Parathyroid adenoma (tissue), 2 donors: ENCODE measurements at regions not wholly inside any gene's neighbourhood (a gene's known extent, or its start where the extent isn't known, plus 50 kb on each side); places are given as distances from the start of the nearest gene placed in this dataset.
"Not testable (repeated sequence)": the region's sequence is repeated elsewhere in the genome, so short reads cannot be mapped to it uniquely, and the experiment has no call there.

Experiments used
- H2AFZ ChIP-seq: fragments of 300-600 bp; sonication (generic); one replicate; pipeline ENCODE4 v1.7.0; 2017; ENCODE audit warnings: antibody characterized with exemption, mild to moderate bottlenecking
- H3K27ac ChIP-seq: fragments of 300-600 bp; sonication (generic); one replicate; pipeline ENCODE4 v1.7.0; 2017
- H3K27me3 ChIP-seq: fragments of 300-600 bp; sonication (generic); one replicate; pipeline ENCODE4 v1.7.0; 2017; ENCODE audit warnings: low read length; ENCODE audit not compliant: control insufficient read depth, insufficient read depth
- H3K36me3 ChIP-seq: fragments of 300-600 bp; sonication (generic); one replicate; pipeline ENCODE4 v1.7.0; 2017; ENCODE audit warnings: low read length; ENCODE audit not compliant: control insufficient read depth, insufficient read depth
- H3K4me1 ChIP-seq: fragments of 300-600 bp; sonication (generic); one replicate; pipeline ENCODE4 v1.7.0; 2017; ENCODE audit warnings: control low read depth
- H3K4me2 ChIP-seq: fragments of 300-600 bp; sonication (generic); one replicate; pipeline ENCODE4 v1.7.0; 2017; ENCODE audit warnings: low read length
- H3K4me3 ChIP-seq: fragments of 300-600 bp; sonication (generic); one replicate; pipeline ENCODE4 v1.7.0; 2017; ENCODE audit warnings: low read depth, low read length
- H3K79me2 ChIP-seq: fragments of 300-600 bp; sonication (generic); one replicate; pipeline ENCODE4 v1.7.0; 2017; ENCODE audit warnings: control low read depth
- H3K9ac ChIP-seq: fragments of 300-600 bp; sonication (generic); one replicate; pipeline ENCODE4 v1.7.0; 2017; ENCODE audit warnings: mild to moderate bottlenecking
- H3K9me3 ChIP-seq: fragments of 300-600 bp; sonication (generic); one replicate; pipeline ENCODE4 v1.7.0; 2017; ENCODE audit warnings: low read length; ENCODE audit not compliant: control insufficient read depth
- CTCF ChIP-seq: fragments of 300-600 bp; sonication (generic); IDR thresholded peaks from one replicate; pipeline ENCODE4 v1.7.0; 2017; ENCODE audit warnings: antibody characterized with exemption, mild to moderate bottlenecking
- donor health status: primary hyperparathyroidism.

GRCh38 chr6:141393405-141394124 lies 739.2 kb upstream of the GJE1 start:
- no peak overlapping the region for H3K4me2 ChIP-seq
- no peaks in the 10 kb centered on the region for H3K4me1 ChIP-seq
- H3K27ac ChIP-seq: no peak overlapping the region
- H3K36me3 ChIP-seq: no peaks in the 10 kb centered on the region
- TF ChIP-seq CTCF: no peak
- H3K27me3 ChIP-seq: no peaks in the 10 kb centered on the region
- no peak overlapping the region for H3K9ac ChIP-seq
- H2AFZ ChIP-seq: no peak overlapping the region
- no peaks in the 10 kb centered on the region for H3K9me3 ChIP-seq
- no peak overlapping the region for H3K4me3 ChIP-seq
- no peaks in the 10 kb centered on the region for H3K79me2 ChIP-seq

- H3K79me2 ChIP-seq: not testable (repeated sequence)
Measured at GRCh38 chr6:141391135-141391534, 741.6 kb upstream of the GJE1 start.

DNA sequence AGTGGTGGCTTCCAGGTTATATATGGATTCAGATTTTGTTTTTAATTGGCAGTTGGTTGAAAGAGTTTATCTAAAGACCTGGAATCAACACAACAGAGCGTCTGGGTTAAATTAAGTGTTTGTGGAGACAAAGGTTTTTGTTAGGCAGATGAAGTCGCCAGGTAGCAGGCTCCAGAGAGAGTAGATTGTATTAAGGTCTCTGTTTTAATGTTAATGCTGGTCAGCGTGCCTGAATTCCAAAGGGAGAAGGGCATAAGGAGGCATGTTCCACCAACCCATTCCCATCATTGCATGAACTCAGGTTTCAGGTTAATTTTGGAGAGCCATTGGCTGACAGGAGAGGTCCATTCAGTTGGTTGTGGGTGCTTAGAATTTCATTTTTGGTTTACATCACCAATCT lies 744.1 kb upstream of the GJE1 start:
- Histone ChIP-seq H3K4me3 (no peak overlapping the region), H3K4me2 (no peak overlapping the region), H3K9ac (no peak overlapping the region), H3K79me2 (no peaks in the 10 kb centered on the region), H3K4me1 (no peaks in the 10 kb centered on the region), H3K9me3 (no peaks in the 10 kb centered on the region), H2AFZ (no peak overlapping the region), H3K27ac (no peak overlapping the region), H3K27me3 (no peaks in the 10 kb centered on the region), H3K36me3 (no peaks in the 10 kb centered on the region)
- no peak for TF ChIP-seq CTCF

More at GRCh38 chr6:141391135-141391534, 741.6 kb upstream of the GJE1 start:
- not testable (repeated sequence) for H2AFZ ChIP-seq, H3K27ac ChIP-seq, H3K36me3 ChIP-seq, H3K4me1 ChIP-seq, H3K9me3 ChIP-seq, H3K4me3 ChIP-seq, H3K4me2 ChIP-seq, H3K27me3 ChIP-seq, H3K9ac ChIP-seq

- no peak overlapping the region for H3K27ac ChIP-seq
- no peak for TF ChIP-seq CTCF
- H3K4me3 ChIP-seq: no peak overlapping the region
- H3K79me2 ChIP-seq: no peaks in the 10 kb centered on the region
- no peak overlapping the region for H3K9ac ChIP-seq
- no peaks in the 10 kb centered on the region for H3K27me3 ChIP-seq
- H3K4me2 ChIP-seq: no peak overlapping the region
- H3K4me1 ChIP-seq: no peaks in the 10 kb centered on the region
- H2AFZ ChIP-seq: no peak overlapping the region
- H3K9me3 ChIP-seq: no peaks in the 10 kb centered on the region
- H3K36me3 ChIP-seq: no peaks in the 10 kb centered on the region
Measured at GRCh38 chr6:141370438-141370837, 762.3 kb upstream of the GJE1 start.

DNA sequence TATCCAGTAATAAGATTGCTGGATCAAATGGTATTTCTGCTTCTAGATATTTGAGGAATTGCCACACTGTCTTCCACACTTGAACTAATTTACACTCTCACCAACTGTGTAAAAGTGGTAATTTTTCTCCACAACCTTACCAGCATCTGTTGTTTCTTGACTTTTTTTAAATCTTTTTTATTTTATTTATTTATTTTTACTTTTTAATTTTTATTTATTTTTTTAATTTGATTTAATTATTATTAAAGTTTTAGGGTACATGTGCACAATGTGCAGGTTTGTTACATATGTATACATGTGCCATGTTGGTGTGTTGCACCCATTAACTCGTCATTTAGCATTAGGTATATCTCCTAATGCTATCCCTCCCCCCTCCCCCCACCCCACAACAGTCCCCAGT lies 765.9 kb upstream of the GJE1 start:
- H3K9ac ChIP-seq, H3K9me3 ChIP-seq, H3K27me3 ChIP-seq, H3K4me1 ChIP-seq, H3K4me2 ChIP-seq, H3K4me3 ChIP-seq, H3K27ac ChIP-seq, H2AFZ ChIP-seq, H3K36me3 ChIP-seq, H3K79me2 ChIP-seq: not testable (repeated sequence)

- H3K4me3 ChIP-seq: no peak overlapping the region
- H2AFZ ChIP-seq: no peak overlapping the region
- no peaks in the 10 kb centered on the region for H3K9me3 ChIP-seq
- no peak for TF ChIP-seq CTCF
- no peaks in the 10 kb centered on the region for H3K79me2 ChIP-seq
- no peaks in the 10 kb centered on the region for H3K36me3 ChIP-seq
- H3K4me2 ChIP-seq: no peak overlapping the region
- H3K9ac ChIP-seq: no peak overlapping the region
- no peaks in the 10 kb centered on the region for H3K4me1 ChIP-seq
- H3K27ac ChIP-seq: no peak overlapping the region
- no peaks in the 10 kb centered on the region for H3K27me3 ChIP-seq
Measured at GRCh38 chr6:141364694-141365093, 768.0 kb upstream of the GJE1 start.
